ENCODE measurements at regions not wholly inside any gene's neighbourhood (a gene's known extent, or its start where the extent isn't known, plus 50 kb on each side); places are given as distances from the start of the nearest gene placed in this dataset.

DNA sequence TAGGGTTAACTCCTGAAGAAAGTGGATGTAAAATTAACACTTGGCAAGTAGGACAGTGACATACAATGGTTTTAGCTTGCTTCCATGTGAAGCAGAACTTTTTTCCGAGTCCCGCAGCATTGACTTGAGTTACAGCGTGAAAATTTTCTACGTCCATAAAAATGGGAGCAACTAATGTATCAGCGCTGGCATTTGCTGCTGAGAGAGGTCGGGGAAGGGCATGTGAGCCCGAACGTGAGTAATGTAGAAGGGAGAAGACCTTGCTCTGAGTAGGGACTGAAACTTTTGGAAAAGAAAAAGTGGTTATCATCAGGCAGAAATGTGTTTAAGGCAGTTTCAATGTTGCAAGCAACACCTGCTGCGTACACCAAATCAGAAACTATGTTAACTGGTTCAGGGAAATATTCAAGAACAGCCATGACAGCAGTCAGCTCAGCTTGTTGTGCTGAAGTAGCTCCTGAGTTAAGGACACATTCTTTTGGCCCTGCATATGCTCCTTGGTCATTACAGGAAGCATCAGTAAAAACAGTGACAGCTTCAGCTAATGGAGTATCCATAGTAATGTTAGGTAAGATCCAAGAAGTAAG lies 70.9 kb upstream of the ARL4D start:
- no peak for TF ChIP-seq CTCF (IDR thresholded peaks at IDR 0.05)
- TF ChIP-seq POLR2A (IDR thresholded peaks at IDR 0.05) = no peak

Data from Peyer's patch (tissue), 4 donors.